ENCODE measurements at regions not wholly inside any gene's neighbourhood (a gene's known extent, or its start where the extent isn't known, plus 50 kb on each side); places are given as distances from the start of the nearest gene placed in this dataset.

GRCh38 chr1:72918940-72919339 lies 636.6 kb upstream of the NEGR1 start:
- H3K4me3 ChIP-seq, result no peak overlapping the region
- ATAC-seq (ENCODE audit: insufficient number of reproducible peaks, low FRiP score, low read depth) (no peak), DNase-seq (ENCODE audit: low spot score) (no peak)
- H3K27me3 ChIP-seq (replicated peaks; ENCODE audit: insufficient read depth), result no peaks in the 10 kb centered on the region
- H3K36me3 ChIP-seq, result no peaks in the 10 kb centered on the region
- no peak for TF ChIP-seq CTCF (IDR thresholded peaks at IDR 0.05)
- no peaks in the 10 kb centered on the region for H3K4me1 ChIP-seq (ENCODE audit: control insufficient read depth in 1 of 2, low read depth in 2 of 2)
- H3K27ac ChIP-seq, result no peak overlapping the region
- H3K9me3 ChIP-seq, result no peaks in the 10 kb centered on the region

GRCh38 chr1:72917920-72918319 lies 635.6 kb upstream of the NEGR1 start:
- Histone ChIP-seq H3K27ac (no peak overlapping the region), H3K27me3 (replicated peaks; ENCODE audit: insufficient read depth) (no peaks in the 10 kb centered on the region), H3K9me3 (no peaks in the 10 kb centered on the region), H3K36me3 (no peaks in the 10 kb centered on the region), H3K4me3 (no peak overlapping the region), H3K4me1 (ENCODE audit: control insufficient read depth in 1 of 2, low read depth in 2 of 2) (no peaks in the 10 kb centered on the region)
- no peak for ATAC-seq (ENCODE audit: insufficient number of reproducible peaks, low FRiP score, low read depth)
- no peak for DNase-seq (ENCODE audit: low spot score)
- TF ChIP-seq CTCF (IDR thresholded peaks at IDR 0.05), result no peak

GRCh38 chr1:72915581-72915980 lies 633.2 kb upstream of the NEGR1 start:
- no peak for TF ChIP-seq CTCF (IDR thresholded peaks at IDR 0.05)
- H3K4me3 ChIP-seq, result no peak overlapping the region
- ATAC-seq (ENCODE audit: insufficient number of reproducible peaks, low FRiP score, low read depth) (no peak), DNase-seq (ENCODE audit: low spot score) (no peak)
- H3K36me3 ChIP-seq, result no peaks in the 10 kb centered on the region
- no peaks in the 10 kb centered on the region for H3K4me1 ChIP-seq (ENCODE audit: control insufficient read depth in 1 of 2, low read depth in 2 of 2)
- no peak overlapping the region for H3K27ac ChIP-seq
- no peaks in the 10 kb centered on the region for H3K27me3 ChIP-seq (replicated peaks; ENCODE audit: insufficient read depth)
- no peaks in the 10 kb centered on the region for H3K9me3 ChIP-seq

- Histone ChIP-seq H3K27ac (no peak overlapping the region), H3K36me3 (no peaks in the 10 kb centered on the region), H3K9me3 (no peaks in the 10 kb centered on the region), H3K4me1 (ENCODE audit: control insufficient read depth in 1 of 2, low read depth in 2 of 2) (no peaks in the 10 kb centered on the region), H3K27me3 (replicated peaks; ENCODE audit: insufficient read depth) (no peaks in the 10 kb centered on the region), H3K4me3 (no peak overlapping the region)
- TF ChIP-seq CTCF (IDR thresholded peaks at IDR 0.05), result no peak
- DNase-seq (ENCODE audit: low spot score) (no peak), ATAC-seq (ENCODE audit: insufficient number of reproducible peaks, low FRiP score, low read depth) (no peak)
Observed at GRCh38 chr1:72911656-72912055, 629.3 kb upstream of the NEGR1 start.

GRCh38 chr1:72896256-72896655 lies 613.9 kb upstream of the NEGR1 start:
- no peak for DNase-seq (ENCODE audit: low spot score)
- no peaks in the 10 kb centered on the region for H3K9me3 ChIP-seq
- no peak overlapping the region for H3K27ac ChIP-seq
- no peak overlapping the region for H3K4me3 ChIP-seq
- H3K36me3 ChIP-seq, result no peaks in the 10 kb centered on the region
- no peaks in the 10 kb centered on the region for H3K4me1 ChIP-seq (ENCODE audit: control insufficient read depth in 1 of 2, low read depth in 2 of 2)
- H3K27me3 ChIP-seq (replicated peaks; ENCODE audit: insufficient read depth), result no peaks in the 10 kb centered on the region
- TF ChIP-seq CTCF (IDR thresholded peaks at IDR 0.05), result no peak
- no peak for ATAC-seq (ENCODE audit: insufficient number of reproducible peaks, low FRiP score, low read depth)

Measured in thoracic aorta (tissue), 2 donors.